ENCODE measurements at regions not wholly inside any gene's neighbourhood (a gene's known extent, or its start where the extent isn't known, plus 50 kb on each side); places are given as distances from the start of the nearest gene placed in this dataset.

DNA sequence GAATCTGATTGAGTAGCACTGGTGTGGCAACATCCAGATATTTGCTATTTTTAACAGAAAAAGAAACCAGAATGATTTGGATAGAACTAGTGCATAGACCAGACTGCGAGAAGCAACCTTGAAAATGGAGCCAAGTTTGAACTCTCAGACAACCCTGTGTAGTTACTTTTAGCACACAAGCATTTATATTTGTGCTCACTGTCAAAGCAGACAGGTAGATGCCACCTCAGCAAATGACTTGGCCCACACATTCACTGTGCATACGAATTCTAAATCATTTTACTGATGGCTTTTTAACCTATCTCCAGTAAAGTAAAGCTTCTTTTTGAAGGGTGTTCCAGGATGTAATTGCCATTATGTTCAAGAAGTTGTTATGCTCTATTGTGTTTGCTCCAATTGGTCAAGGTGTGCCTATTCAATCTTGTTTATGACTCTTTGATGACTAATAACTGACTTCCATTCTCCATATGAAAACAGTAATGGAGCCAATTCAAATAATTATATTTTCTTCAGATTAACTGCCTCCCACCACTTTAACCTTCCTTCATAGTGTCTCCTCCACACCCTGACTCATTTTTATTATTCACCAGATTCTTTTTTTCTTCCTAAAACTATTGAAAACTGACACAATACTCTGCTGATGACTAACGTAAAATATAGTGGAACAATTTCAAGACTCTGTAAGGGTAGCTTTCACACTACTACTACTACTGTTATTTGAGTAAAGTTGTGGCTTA, 138.5 kb downstream of the CCER1 start:
- TF ChIP-seq, protein P1, sequence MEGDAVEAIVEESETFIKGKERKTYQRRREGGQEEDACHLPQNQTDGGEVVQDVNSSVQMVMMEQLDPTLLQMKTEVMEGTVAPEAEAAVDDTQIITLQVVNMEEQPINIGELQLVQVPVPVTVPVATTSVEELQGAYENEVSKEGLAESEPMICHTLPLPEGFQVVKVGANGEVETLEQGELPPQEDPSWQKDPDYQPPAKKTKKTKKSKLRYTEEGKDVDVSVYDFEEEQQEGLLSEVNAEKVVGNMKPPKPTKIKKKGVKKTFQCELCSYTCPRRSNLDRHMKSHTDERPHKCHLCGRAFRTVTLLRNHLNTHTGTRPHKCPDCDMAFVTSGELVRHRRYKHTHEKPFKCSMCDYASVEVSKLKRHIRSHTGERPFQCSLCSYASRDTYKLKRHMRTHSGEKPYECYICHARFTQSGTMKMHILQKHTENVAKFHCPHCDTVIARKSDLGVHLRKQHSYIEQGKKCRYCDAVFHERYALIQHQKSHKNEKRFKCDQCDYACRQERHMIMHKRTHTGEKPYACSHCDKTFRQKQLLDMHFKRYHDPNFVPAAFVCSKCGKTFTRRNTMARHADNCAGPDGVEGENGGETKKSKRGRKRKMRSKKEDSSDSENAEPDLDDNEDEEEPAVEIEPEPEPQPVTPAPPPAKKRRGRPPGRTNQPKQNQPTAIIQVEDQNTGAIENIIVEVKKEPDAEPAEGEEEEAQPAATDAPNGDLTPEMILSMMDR (IDR thresholded peaks at IDR 0.05 in 8 of 11, conservative IDR thresholded peaks at IDR 0.05 in 3 of 11) = no peak
- TF ChIP-seq POLR2AphosphoS5 (IDR thresholded peaks at IDR 0.05) = no peak

All from spleen (tissue), 7 donors.